Activated naive CD8-positive, alpha-beta T cell treated with anti-CD3 and anti-CD28 coated beads, Interleukin-2, amount 10 ng/mL, durations not matched to agents 7 days and 5 days (primary cell): ENCODE measurements at regions not wholly inside any gene's neighbourhood (a gene's known extent, or its start where the extent isn't known, plus 50 kb on each side); places are given as distances from the start of the nearest gene placed in this dataset.

ENCODE experiments used
- ATAC-seq: fragments of 150-1000 bp; cut with Tn5 transposase; one replicate; pipeline ENCODE4 v1.10.0; 2021; ENCODE audit warnings: low read depth, moderate library complexity
- POLR2A ChIA-PET: fragments of 350-600 bp; sonication (Branson Sonifier 250); formaldehyde crosslinking; loops from one replicate; lab custom pipeline; 2021; ENCODE audit warnings: antibody characterized with exemption; lab: Charles Lee
- DNase-seq: peaks from one replicate; pipeline ENCODE4 v3.0.0; 2021
- H3K27ac Mint-ChIP-seq: one replicate; pipeline ENCODE4 v1.8.0; 2022; ENCODE audit warnings: mild to moderate bottlenecking, mixed read lengths
- H3K27me3 Mint-ChIP-seq: one replicate; pipeline ENCODE4 v1.8.0; 2022; ENCODE audit warnings: mild to moderate bottlenecking, moderate library complexity, mixed read lengths
- H3K36me3 Mint-ChIP-seq: one replicate; pipeline ENCODE4 v1.8.0; 2021; ENCODE audit warnings: mild to moderate bottlenecking, mixed read lengths
- H3K4me1 Mint-ChIP-seq: one replicate; pipeline ENCODE4 v1.8.0; 2021; ENCODE audit warnings: mixed read lengths
- H3K4me3 Mint-ChIP-seq: one replicate; pipeline ENCODE4 v1.8.0; 2022; ENCODE audit warnings: mild to moderate bottlenecking, moderate library complexity, mixed read lengths
- H3K9me3 Mint-ChIP-seq: one replicate; pipeline ENCODE4 v1.8.0; 2021; ENCODE audit warnings: mixed read lengths

DNA sequence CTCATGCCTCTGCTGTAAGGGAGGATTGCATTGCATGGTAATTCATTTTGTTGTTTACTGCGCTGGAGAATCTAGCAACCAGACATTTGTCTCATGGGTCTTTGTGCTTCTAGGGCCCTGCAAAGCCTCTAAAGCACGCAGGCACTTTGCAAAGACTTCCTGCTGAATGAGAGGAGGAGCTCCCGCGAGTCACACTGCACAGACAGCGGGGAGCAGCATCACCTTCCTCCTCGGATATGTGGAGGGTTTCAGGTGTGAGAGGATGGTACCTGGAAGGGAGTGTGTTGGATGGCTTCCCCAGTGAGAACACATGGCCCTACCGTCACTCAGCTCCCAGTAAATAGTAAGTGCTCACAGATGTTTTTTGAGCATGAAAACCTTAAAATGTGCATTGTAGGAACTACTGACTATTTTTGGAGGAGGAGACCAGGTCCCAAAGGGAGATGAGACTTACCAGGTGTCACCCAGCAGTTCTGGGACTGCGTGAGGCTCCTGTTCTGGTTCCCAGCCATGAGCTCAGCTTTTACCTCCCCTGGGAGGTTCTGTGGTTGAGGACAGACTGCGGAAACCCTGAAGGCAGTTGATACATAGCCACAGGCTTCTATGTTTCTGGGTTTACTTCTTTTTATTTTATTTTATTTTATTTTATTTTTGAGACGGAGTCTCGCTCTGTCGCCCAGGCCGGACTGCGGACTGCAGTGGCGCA is 278.0 kb downstream of the FGF9 start:
- Mint-ChIP-seq H3K4me1 (no peaks in the 10 kb centered on the region), H3K27me3 (no peaks in the 10 kb centered on the region), H3K9me3 (peaks cover 9% of the 10 kb centered on the region), H3K27ac (no peak overlapping the region), H3K4me3 (no peak overlapping the region), H3K36me3 (no peaks in the 10 kb centered on the region)
- DNase-seq (no peak), ATAC-seq (no peak)
- POLR2A ChIA-PET = no interaction called here

DNA sequence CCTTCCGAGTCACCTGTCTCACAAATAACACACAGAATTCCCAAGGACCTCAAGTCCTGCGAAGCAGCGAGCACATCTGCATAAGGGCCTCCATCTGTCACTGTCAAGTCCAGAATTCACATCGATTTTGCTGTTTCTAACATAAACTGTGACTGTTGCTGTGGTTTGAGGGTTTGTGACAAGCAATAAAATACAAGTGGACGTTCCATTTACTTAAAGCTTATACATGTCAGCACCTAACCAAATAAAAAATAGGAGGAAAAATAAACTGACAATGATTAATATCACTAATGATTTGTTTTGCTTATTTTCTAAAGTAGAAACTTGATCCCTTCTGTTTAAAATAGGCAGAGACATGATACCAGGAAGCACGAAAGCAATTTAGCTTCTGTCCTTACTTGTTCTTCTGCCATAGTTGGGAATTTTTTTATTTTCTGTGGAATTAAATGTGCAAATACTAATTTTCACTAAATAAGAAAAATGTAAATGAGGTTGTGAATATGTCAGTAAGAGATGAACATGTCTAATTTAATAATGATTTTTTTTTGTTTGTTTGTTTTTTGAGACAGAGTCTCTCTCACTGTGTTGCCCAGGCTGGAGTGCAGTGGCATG is 279.1 kb downstream of the FGF9 start:
- no peaks in the 10 kb centered on the region for H3K27me3 Mint-ChIP-seq
- no peak overlapping the region for H3K4me3 Mint-ChIP-seq
- peaks cover 6% of the 10 kb centered on the region for H3K9me3 Mint-ChIP-seq
- no peak for DNase-seq
- POLR2A ChIA-PET = no interaction called here
- peaks cover 2% of the 10 kb centered on the region for H3K36me3 Mint-ChIP-seq
- no peak for ATAC-seq
- no peak overlapping the region for H3K27ac Mint-ChIP-seq
- no peaks in the 10 kb centered on the region for H3K4me1 Mint-ChIP-seq

DNA sequence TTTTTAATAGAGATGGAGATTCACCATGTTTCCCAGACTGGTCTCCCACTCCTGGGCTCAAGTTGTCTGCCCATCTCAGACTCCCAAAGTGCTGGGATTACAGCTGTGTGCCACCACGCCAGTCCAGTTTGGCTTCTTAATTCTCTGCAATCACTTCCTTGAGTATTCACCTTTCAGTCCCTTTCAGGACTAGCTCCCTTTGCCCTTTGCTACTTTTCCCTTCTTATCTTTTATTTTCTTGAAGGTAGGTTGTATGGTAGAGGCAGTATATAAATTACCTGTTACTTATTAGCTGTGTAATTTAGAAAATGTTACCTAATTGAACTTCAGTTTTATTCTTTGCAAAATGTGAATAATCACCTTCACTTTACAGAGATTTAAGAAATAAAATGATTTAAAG is 285.8 kb downstream of the FGF9 start:
- DNase-seq (no peak), ATAC-seq (no peak)
- POLR2A ChIA-PET = no interaction called here
- Mint-ChIP-seq H3K9me3 (peaks cover 11% of the 10 kb centered on the region), H3K4me3 (no peak overlapping the region), H3K4me1 (no peaks in the 10 kb centered on the region), H3K27ac (no peak overlapping the region), H3K27me3 (peaks cover 2% of the 10 kb centered on the region), H3K36me3 (peaks cover 2% of the 10 kb centered on the region)

DNA sequence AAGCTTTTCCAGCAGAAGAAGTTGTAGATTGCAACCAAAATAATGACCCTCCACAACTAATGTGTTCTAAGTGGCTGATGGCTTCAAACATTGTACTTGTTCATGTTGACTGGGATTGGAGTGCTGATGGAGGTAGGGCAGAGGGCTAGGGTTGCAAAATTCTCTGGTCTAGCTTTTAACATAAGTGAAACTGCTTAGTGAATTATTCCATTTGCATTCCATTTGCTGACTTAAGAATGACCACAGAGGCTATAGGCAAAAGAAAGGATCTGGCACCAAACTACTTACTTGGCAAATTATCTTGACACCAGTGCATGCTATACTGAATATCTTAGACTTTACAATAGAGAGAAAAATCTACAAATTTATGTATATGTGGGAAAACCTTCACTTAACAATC is 287.0 kb downstream of the FGF9 start:
- DNase-seq (no peak), ATAC-seq (no peak)
- H3K4me3 Mint-ChIP-seq = no peak overlapping the region
- H3K9me3 Mint-ChIP-seq = peaks cover 11% of the 10 kb centered on the region
- H3K27me3 Mint-ChIP-seq = peaks cover 2% of the 10 kb centered on the region
- H3K27ac Mint-ChIP-seq = no peak overlapping the region
- POLR2A ChIA-PET = no interaction called here
- no peaks in the 10 kb centered on the region for H3K4me1 Mint-ChIP-seq
- H3K36me3 Mint-ChIP-seq = peaks cover 2% of the 10 kb centered on the region

DNA sequence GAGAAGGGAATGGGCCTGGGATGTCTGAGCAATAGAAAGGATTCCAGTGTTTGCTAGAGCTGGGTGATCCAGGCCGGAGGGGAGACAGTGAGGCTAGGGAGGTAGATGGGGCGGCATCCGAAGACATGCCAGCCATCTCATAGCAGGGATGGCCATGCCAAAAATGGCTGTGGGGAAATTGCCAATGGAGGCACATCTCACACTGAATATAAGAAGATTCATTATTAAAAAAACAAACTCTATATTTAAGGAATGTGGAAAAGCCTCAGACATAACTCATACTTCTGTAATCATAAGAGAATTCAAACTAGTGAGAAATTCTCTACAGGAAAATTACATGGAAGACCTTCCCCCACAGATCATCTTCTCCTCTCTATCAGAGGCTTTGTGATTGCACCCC is 289.2 kb downstream of the FGF9 start:
- peaks cover 11% of the 10 kb centered on the region for H3K9me3 Mint-ChIP-seq
- H3K27me3 Mint-ChIP-seq = peaks cover 2% of the 10 kb centered on the region
- no peak for ATAC-seq
- no peaks in the 10 kb centered on the region for H3K36me3 Mint-ChIP-seq
- DNase-seq = no peak
- POLR2A ChIA-PET = no interaction called here
- no peak overlapping the region for H3K4me3 Mint-ChIP-seq
- no peaks in the 10 kb centered on the region for H3K4me1 Mint-ChIP-seq
- no peak overlapping the region for H3K27ac Mint-ChIP-seq

DNA sequence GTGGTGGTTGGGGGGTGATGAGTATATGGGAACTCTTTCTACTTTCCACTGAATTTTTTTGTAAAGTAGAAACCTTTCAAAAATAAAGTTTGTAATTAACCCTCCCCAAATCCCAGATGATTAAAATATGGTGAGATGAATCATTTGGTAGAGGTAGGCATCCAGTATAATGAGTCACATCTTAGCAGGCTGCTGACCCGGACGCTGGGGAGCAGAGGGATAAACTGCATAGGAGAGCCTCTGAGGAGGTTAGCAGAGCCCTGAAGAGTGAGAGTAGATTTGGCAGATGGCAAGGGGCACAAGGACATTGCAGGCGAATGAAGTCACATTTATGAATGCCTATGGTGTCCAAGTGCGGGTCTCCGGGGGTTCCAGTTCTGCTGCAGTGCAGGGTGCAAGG is 293.8 kb downstream of the FGF9 start:
- Mint-ChIP-seq H3K27me3 (peaks cover 2% of the 10 kb centered on the region), H3K9me3 (peaks cover 6% of the 10 kb centered on the region), H3K36me3 (no peaks in the 10 kb centered on the region), H3K4me3 (no peak overlapping the region), H3K27ac (no peak overlapping the region), H3K4me1 (no peaks in the 10 kb centered on the region)
- no peak for DNase-seq
- ATAC-seq = no peak
- POLR2A ChIA-PET = no interaction called here

DNA sequence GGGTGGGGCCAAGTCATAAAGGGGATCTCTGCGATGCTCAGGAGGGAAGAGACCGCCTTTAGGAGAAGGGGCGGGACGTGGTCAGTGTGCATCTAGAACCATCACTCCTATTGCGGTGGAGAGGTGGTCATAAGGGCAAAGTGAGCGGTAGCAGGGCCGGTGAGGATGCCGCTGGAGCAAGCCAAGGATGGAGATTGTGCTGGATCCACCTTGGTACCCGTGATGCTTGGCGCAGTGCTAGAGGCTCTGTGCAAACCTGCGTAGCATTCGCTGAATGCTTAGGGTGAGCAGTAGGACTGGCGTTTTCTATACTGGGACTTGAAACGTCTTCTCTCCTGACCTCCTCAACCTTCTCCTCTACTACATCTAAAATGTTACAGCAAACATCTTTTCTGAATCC is 294.2 kb downstream of the FGF9 start:
- Mint-ChIP-seq H3K27ac (no peak overlapping the region), H3K4me3 (no peak overlapping the region), H3K4me1 (no peaks in the 10 kb centered on the region), H3K36me3 (no peaks in the 10 kb centered on the region), H3K9me3 (peaks cover 6% of the 10 kb centered on the region), H3K27me3 (peaks cover 2% of the 10 kb centered on the region)
- DNase-seq (no peak), ATAC-seq (no peak)
- POLR2A ChIA-PET = no interaction called here

DNA sequence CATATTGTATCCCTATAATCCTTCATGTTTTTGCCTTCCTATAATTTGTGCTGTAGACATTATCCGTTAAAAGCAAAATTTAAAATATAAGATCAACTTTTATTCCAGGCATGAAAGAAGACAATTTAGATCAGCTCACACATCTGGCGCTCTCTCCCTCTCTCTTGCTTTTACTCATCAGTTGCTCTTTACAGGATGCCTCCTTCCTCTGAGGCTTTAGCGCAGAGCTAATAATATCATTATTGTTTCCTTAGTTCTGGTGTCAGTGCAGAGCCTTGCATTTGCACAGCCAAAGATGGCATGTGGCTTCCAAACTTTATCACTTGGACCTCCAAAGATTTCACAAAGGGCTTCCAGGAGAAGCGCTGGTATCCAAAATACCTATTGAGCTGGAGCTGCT is 295.1 kb downstream of the FGF9 start:
- DNase-seq = no peak
- Mint-ChIP-seq H3K4me3 (no peak overlapping the region), H3K36me3 (no peaks in the 10 kb centered on the region), H3K27ac (no peak overlapping the region), H3K27me3 (peaks cover 2% of the 10 kb centered on the region), H3K4me1 (no peaks in the 10 kb centered on the region), H3K9me3 (peaks cover 5% of the 10 kb centered on the region)
- no peak for ATAC-seq
- POLR2A ChIA-PET = no interaction called here

DNA sequence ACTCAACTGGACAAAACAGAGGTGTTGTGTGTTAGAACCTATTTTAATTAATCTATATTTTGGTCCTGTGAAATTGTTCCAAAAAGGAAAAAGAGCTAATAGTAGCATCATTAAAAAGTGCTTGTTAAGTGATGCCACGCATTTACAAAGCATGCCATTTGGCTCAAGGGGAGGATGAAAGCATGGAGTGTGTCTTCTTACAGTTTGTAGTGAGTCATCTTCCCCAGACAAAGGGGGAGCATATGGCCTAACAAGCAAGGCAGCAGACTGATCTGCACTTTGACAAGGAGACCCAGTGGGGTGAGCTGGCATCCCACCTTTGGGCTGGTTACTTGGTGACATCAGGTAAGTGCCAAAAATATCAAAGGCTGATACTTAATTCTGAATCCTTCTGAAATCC is 297.0 kb downstream of the FGF9 start:
- POLR2A ChIA-PET = no interaction called here
- no peaks in the 10 kb centered on the region for H3K4me1 Mint-ChIP-seq
- H3K27me3 Mint-ChIP-seq = no peaks in the 10 kb centered on the region
- H3K36me3 Mint-ChIP-seq = no peaks in the 10 kb centered on the region
- H3K27ac Mint-ChIP-seq = no peak overlapping the region
- ATAC-seq (no peak), DNase-seq (no peak)
- no peak overlapping the region for H3K4me3 Mint-ChIP-seq
- H3K9me3 Mint-ChIP-seq = no peaks in the 10 kb centered on the region

DNA sequence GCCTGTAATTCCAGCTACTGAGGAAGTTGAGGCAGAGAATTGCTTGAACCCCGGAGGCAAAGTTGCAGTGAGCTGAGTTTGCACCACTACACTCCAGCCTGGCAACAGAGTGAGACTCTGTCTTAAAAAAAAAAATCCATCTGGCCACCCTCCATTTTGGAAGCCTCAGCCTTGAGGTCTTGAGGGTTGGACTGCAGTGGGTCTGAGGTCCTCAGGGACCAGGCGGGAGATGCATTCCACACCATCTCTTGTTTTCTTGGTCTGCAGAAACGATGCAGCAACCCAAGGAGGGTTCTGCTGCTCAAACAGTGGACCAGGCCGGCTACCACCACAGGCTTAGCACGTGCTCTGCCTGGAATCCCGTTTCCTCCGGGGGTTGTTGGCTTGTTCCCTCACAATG is 299.3 kb downstream of the FGF9 start:
- Mint-ChIP-seq H3K27me3 (no peaks in the 10 kb centered on the region), H3K4me3 (no peak overlapping the region), H3K27ac (no peak overlapping the region), H3K9me3 (no peaks in the 10 kb centered on the region), H3K4me1 (no peaks in the 10 kb centered on the region), H3K36me3 (no peaks in the 10 kb centered on the region)
- POLR2A ChIA-PET = no interaction called here
- DNase-seq (no peak), ATAC-seq (no peak)

DNA sequence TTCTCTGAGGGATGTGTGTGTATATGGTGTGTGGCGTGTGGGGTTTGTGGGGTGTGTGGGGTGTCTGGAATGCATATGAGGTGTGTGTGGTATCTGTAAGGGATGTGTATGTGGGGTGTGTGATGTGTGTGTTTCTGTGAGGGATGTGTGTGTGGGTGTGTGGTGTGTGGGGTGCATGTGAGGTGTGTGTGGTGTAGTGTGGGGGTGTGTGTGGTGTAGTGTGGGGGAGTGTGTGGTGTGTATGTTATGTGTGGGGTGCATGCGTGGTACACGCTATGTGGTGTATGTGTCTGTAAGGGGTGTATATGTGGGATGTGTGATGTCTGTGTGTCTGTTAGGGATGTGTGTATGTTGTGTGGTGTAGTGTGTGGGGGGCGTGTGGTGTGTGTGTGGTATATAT is 300.0 kb downstream of the FGF9 start:
- H3K36me3 Mint-ChIP-seq = no peaks in the 10 kb centered on the region
- H3K27me3 Mint-ChIP-seq = no peaks in the 10 kb centered on the region
- H3K9me3 Mint-ChIP-seq = no peaks in the 10 kb centered on the region
- POLR2A ChIA-PET = no interaction called here
- H3K4me3 Mint-ChIP-seq = no peak overlapping the region
- no peaks in the 10 kb centered on the region for H3K4me1 Mint-ChIP-seq
- no peak overlapping the region for H3K27ac Mint-ChIP-seq
- ATAC-seq (no peak), DNase-seq (no peak)

DNA sequence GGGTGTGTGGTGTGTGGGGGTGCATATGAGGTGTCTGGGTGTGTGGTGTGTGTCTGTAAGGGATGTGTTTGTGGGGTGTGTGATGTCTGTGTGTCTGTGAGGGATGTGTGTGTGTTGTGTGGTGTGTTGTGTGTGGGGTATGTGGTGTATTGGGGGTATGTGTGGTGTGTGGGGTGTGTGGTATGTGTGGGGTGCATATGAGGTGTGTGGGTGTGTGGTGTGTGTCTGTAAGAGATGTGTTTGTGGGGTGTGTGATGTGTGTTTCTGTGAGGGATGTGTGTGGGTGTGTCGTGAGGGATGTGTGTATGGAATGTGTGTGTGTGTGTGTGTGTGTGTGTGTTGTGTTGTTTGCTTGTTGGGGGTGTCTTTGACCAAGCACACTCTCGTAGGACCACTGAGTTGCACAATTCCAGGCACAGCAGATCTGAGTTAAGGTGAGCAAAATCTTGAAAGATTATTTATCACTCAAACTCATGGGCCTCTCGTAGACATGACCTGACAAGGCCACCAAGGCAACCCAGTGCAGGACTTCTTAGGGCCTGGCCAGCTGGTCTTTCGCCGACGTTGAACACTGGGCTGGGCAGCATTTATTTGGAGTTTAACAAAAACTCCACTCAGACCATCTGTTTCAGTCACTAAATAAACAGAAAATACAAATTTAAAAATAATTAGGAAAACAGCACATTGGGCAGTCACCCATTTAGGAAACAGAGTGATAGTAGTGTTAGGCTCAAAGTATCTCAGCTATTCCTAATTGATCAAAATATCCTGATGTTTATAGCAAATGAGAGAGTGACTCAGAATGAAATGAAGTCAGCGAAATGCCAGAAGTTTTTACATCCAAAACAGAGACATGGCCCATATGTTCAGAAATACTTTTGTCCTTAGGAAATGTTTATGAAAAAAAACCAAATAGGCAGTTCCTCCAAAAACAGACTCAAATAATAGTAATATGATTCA is 301.1 kb downstream of the FGF9 start:
- Mint-ChIP-seq H3K36me3 (no peaks in the 10 kb centered on the region), H3K4me1 (no peaks in the 10 kb centered on the region), H3K27me3 (no peaks in the 10 kb centered on the region), H3K27ac (no peak overlapping the region), H3K4me3 (no peak overlapping the region), H3K9me3 (no peaks in the 10 kb centered on the region)
- DNase-seq (no peak), ATAC-seq (no peak)
- POLR2A ChIA-PET = no interaction called here

DNA sequence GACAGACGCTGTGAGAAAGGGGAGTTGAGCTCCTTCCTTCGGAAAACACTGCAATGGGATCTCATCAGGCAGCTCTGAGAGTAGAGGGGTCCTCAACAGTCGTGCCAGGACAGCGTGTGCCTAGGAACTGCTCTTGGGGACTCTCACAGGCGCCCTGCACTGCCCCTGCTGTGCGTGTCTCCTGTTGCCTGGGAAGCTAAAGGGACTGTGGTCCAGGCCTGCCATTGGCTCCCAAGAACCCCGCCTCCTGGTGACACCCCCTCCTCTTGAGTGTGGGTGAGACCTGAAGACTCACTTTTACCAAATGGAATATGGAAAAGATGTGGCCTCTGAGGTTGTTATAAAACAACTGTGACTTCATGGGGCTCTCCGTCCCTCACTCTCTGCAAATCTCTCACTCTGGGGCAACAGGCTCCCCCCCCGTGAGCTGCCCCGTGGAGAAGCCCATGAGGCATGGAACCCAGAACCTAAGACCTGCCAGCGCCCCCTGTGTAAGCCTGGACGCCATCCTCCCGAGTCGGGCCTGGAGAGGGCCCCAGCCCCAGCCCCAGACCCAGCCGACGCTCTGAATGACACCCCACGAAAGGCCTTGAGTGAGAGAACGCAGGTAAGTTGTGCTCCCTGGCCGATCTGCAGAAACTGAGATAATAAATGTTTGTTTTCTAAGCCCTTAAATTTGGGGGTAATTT is 302.7 kb downstream of the FGF9 start:
- Mint-ChIP-seq H3K4me3 (no peak overlapping the region), H3K36me3 (no peaks in the 10 kb centered on the region), H3K4me1 (no peaks in the 10 kb centered on the region), H3K27me3 (no peaks in the 10 kb centered on the region), H3K27ac (no peak overlapping the region), H3K9me3 (no peaks in the 10 kb centered on the region)
- POLR2A ChIA-PET = no interaction called here
- DNase-seq (no peak), ATAC-seq (no peak)
